IMR-90 (cell line): ENCODE measurements at regions not wholly inside any gene's neighbourhood (a gene's known extent, or its start where the extent isn't known, plus 50 kb on each side); places are given as distances from the start of the nearest gene placed in this dataset.
A peak's percentile ranks its signal among the peaks of the same experiment; 100 is the strongest.

Experiments used
- ATAC-seq: fragments of 200-7000 bp; cut with Tn5 transposase; 2 replicates; pipeline ENCODE4 v1.9.1; 2020; ENCODE audit warnings: low read depth, mild to moderate bottlenecking, moderate library complexity
- BruUV-seq: library from RNA; stranded (reverse); fragments of 400-500 nt; replicated peaks from 2 replicates; lab custom pipeline; 2021; lab: Mats Ljungman, UMichigan
- CTCF ChIA-PET: fragments of 300-600 bp; formaldehyde crosslinking; extraction: SDS; loops from one replicate; lab custom pipeline; 2021; ENCODE audit warnings: antibody characterized with exemption; lab: Yijun Ruan, JAX
- POLR2A ChIA-PET: fragments of 300-600 bp; sonication (Branson Sonifier 250); formaldehyde crosslinking; loops from one replicate; lab custom pipeline; 2022; ENCODE audit warnings: antibody characterized with exemption; ENCODE audit not compliant: unreplicated experiment; lab: Charles Lee
- DNase-seq: peaks from one replicate; pipeline ENCODE4 v3.0.0; 2013
- H2AFZ ChIP-seq: replicated peaks from 2 replicates; pipeline ENCODE3; 2013; ENCODE audit warnings: low read length, mild to moderate bottlenecking; ENCODE audit not compliant: poor library complexity
- H2AK5ac ChIP-seq: 2 replicates; pipeline ENCODE4 v1.6.1; 2013; ENCODE audit warnings: low read depth, low read length, inconsistent platforms
- H2AK9ac ChIP-seq: replicated peaks from 2 replicates; pipeline ENCODE3; 2013; ENCODE audit warnings: mild to moderate bottlenecking, low read depth, low read length, moderate library complexity; ENCODE audit not compliant: poor library complexity
- H2BK120ac ChIP-seq: 2 replicates; pipeline ENCODE4 v1.6.1; 2013; ENCODE audit warnings: low read depth, low read length, inconsistent platforms
- H2BK15ac ChIP-seq: 3 replicates; pipeline ENCODE4 v1.6.1; 2013; ENCODE audit warnings: low read depth, low read length, inconsistent platforms
- H2BK20ac ChIP-seq: 2 replicates; pipeline ENCODE4 v1.6.1; 2013; ENCODE audit warnings: low read depth, mild to moderate bottlenecking, inconsistent platforms, low read length, moderate library complexity
- H2BK5ac ChIP-seq: 2 replicates; pipeline ENCODE4 v1.6.1; 2013; ENCODE audit warnings: mild to moderate bottlenecking, low read depth, low read length, inconsistent platforms; ENCODE audit not compliant: poor library complexity, severe bottlenecking
- H3K14ac ChIP-seq: replicated peaks from 2 replicates; pipeline ENCODE4 v1.6.1; 2013; ENCODE audit warnings: low read depth, low read length, inconsistent platforms
- H3K18ac ChIP-seq: 2 replicates; pipeline ENCODE4 v1.6.1; 2013; ENCODE audit warnings: low read depth, low read length, control low read depth
- H3K23ac ChIP-seq: 2 replicates; pipeline ENCODE4 v1.6.1; 2013; ENCODE audit warnings: low read depth, low read length, inconsistent platforms
- H3K27ac ChIP-seq: 2 replicates; pipeline ENCODE4 v1.5.1; 2013; ENCODE audit warnings: mild to moderate bottlenecking, control low read depth, low read length; ENCODE audit not compliant: insufficient read depth
- H3K27me3 ChIP-seq: 2 replicates; pipeline ENCODE4 v1.6.1; 2013; ENCODE audit warnings: low read length; ENCODE audit not compliant: control insufficient read depth, insufficient read depth
- H3K36me3 ChIP-seq: 2 replicates; pipeline ENCODE4 v1.6.1; 2013; ENCODE audit warnings: low read length, mixed read lengths; ENCODE audit not compliant: control insufficient read depth, insufficient read depth
- H3K4ac ChIP-seq: 2 replicates; pipeline ENCODE4 v1.6.1; 2013; ENCODE audit warnings: low read depth, low read length, inconsistent platforms
- H3K4me1 ChIP-seq: 2 replicates; pipeline ENCODE4 v1.6.1; 2013; ENCODE audit warnings: low read length, mixed read lengths; ENCODE audit not compliant: control insufficient read depth, insufficient read depth
- H3K4me2 ChIP-seq: 2 replicates; pipeline ENCODE4 v1.6.1; 2013; ENCODE audit warnings: low read depth, mild to moderate bottlenecking, control low read depth, low read length, moderate library complexity
- H3K4me3 ChIP-seq: 2 replicates; pipeline ENCODE4 v1.5.1; 2013; ENCODE audit warnings: low read depth, mild to moderate bottlenecking, control low read depth, low read length, moderate library complexity; ENCODE audit not compliant: insufficient read depth
- H3K56ac ChIP-seq: 2 replicates; pipeline ENCODE4 v1.6.1; 2013; ENCODE audit warnings: low read length, inconsistent platforms; ENCODE audit not compliant: insufficient read depth; ENCODE audit errors: extremely low read depth
- H3K79me1 ChIP-seq, 2 experiments: 2 replicates each; pipeline ENCODE4 v1.6.1; 2013; ENCODE audit warnings: low read length in 2 of 2, inconsistent platforms in 1 of 2, low read depth in 1 of 2
- H3K9ac ChIP-seq: 2 replicates; pipeline ENCODE4 v1.6.1; 2013; ENCODE audit warnings: low read depth, low read length, control low read depth
- H3K9me1 ChIP-seq: 2 replicates; pipeline ENCODE4 v1.6.1; 2013; ENCODE audit warnings: low read length, inconsistent platforms; ENCODE audit not compliant: insufficient read depth
- H3K9me3 ChIP-seq: 2 replicates; pipeline ENCODE4 v1.6.1; 2013; ENCODE audit warnings: low read length; ENCODE audit not compliant: control insufficient read depth, insufficient read depth
- H4K20me1 ChIP-seq: 2 replicates; pipeline ENCODE4 v1.6.1; 2013; ENCODE audit warnings: low read length, inconsistent platforms; ENCODE audit not compliant: insufficient read depth
- H4K5ac ChIP-seq: 2 replicates; pipeline ENCODE4 v1.6.1; 2013; ENCODE audit warnings: mild to moderate bottlenecking, low read depth, low read length, control low read depth
- H4K8ac ChIP-seq, 2 experiments: 2 replicates each; pipeline ENCODE4 v1.6.1; 2013; ENCODE audit warnings: low read depth in 2 of 2, low read length in 2 of 2, control low read depth in 1 of 2, inconsistent platforms in 1 of 2
- H4K91ac ChIP-seq: 2 replicates; pipeline ENCODE4 v1.6.1; 2013; ENCODE audit warnings: low read depth, low read length, inconsistent platforms; ENCODE audit not compliant: insufficient read depth
- BHLHE40 ChIP-seq: fragments of 150-350 bp; IDR thresholded peaks from 2 replicates; pipeline ENCODE4 v1.6.1; 2016; ENCODE audit warnings: mild to moderate bottlenecking, low read depth, low read length
- CEBPB ChIP-seq: IDR thresholded peaks from 2 replicates; pipeline ENCODE4 v1.6.1; 2012; ENCODE audit warnings: low read depth, low read length, improper control_type of control experiment
- CHD1 ChIP-seq: IDR thresholded peaks from 2 replicates; pipeline ENCODE4 v1.6.1; 2012; ENCODE audit warnings: low read depth, low read length, improper control_type of control experiment
- CTCF ChIP-seq: conservative IDR thresholded peaks from 2 replicates; pipeline ENCODE4 v1.5.1; 2012; ENCODE audit warnings: mild to moderate bottlenecking, low read depth, low read length, improper control_type of control experiment
- ELK1 ChIP-seq: fragments of 150-350 bp; IDR thresholded peaks from 2 replicates; pipeline ENCODE4 v1.6.1; 2016; ENCODE audit warnings: low read depth, mild to moderate bottlenecking, low read length, moderate library complexity, borderline replicate concordance
- FOS ChIP-seq: fragments of 150-350 bp; IDR thresholded peaks from 2 replicates; pipeline ENCODE4 v1.6.1; 2016; ENCODE audit warnings: low read depth, low read length
- MAFK ChIP-seq: IDR thresholded peaks from 2 replicates; pipeline ENCODE4 v1.6.1; 2012; ENCODE audit warnings: low read depth, low read length, improper control_type of control experiment
- MAZ ChIP-seq: IDR thresholded peaks from 2 replicates; pipeline ENCODE4 v1.6.1; 2012; ENCODE audit warnings: low read depth, mild to moderate bottlenecking, low read length, improper control_type of control experiment, moderate library complexity, borderline replicate concordance
- MXI1 ChIP-seq: IDR thresholded peaks from 2 replicates; pipeline ENCODE4 v1.6.1; 2012; ENCODE audit warnings: low read depth, mild to moderate bottlenecking, low read length, moderate library complexity, borderline replicate concordance
- NFE2L2 ChIP-seq: fragments of 150-350 bp; IDR thresholded peaks from 2 replicates; pipeline ENCODE4 v1.6.1; 2016; ENCODE audit warnings: low read depth, mild to moderate bottlenecking, low read length
- POLR2A ChIP-seq: IDR thresholded peaks from 2 replicates; pipeline ENCODE4 v1.6.1; 2012; ENCODE audit warnings: mild to moderate bottlenecking, low read depth, low read length
- RAD21 ChIP-seq: IDR thresholded peaks from 2 replicates; pipeline ENCODE4 v1.6.1; 2012; ENCODE audit warnings: low read length, improper control_type of control experiment
- RCOR1 ChIP-seq: IDR thresholded peaks from 2 replicates; pipeline ENCODE4 v1.6.1; 2012; ENCODE audit warnings: mild to moderate bottlenecking, low read length, improper control_type of control experiment; ENCODE audit not compliant: insufficient replicate concordance
- SMC3 ChIP-seq: fragments of 150-350 bp; IDR thresholded peaks from 2 replicates; pipeline ENCODE4 v1.6.1; 2016; ENCODE audit warnings: low read depth, mild to moderate bottlenecking, antibody characterized with exemption, low read length, moderate library complexity
- USF2 ChIP-seq: fragments of 150-350 bp; IDR thresholded peaks from 2 replicates; pipeline ENCODE4 v1.6.1; 2017; ENCODE audit warnings: mild to moderate bottlenecking, antibody characterized with exemption, low read length, low read depth
- WGBS, 2 experiments: methylation state at CpG; one replicate each; pipeline versions ENCODE4 v1.1.5 to v1.1.7; 2013; ENCODE audit warnings: missing lambda C conversion rate in 2 of 2; ENCODE audit not compliant: insufficient read length in 1 of 2; ENCODE audit errors: extremely low coverage in 2 of 2; 5-methylcytosine and 5-hydroxymethylcytosine counted together
- dilution Hi-C: fragments of 300-500 bp; cut with HindIII; formaldehyde crosslinking; loops from one replicate; pipeline ENCODE4 v1.14.3; 2018; ENCODE audit warnings: low sequenced_read_pairs; ENCODE audit not compliant: unreplicated experiment
- in situ Hi-C: fragments of 300-500 bp; cut with MboI; formaldehyde crosslinking; loops from 3 replicates; pipeline ENCODE4 v1.14.3; 2019; ENCODE audit warnings: low sequenced_read_pairs, inconsistent platforms, mixed read lengths
- intact Hi-C: fragments of 100-400 bp; cut with micrococcal nuclease; formaldehyde crosslinking; loops from 2 replicates; pipeline ENCODE4 v1.10.0; 2022

- Histone ChIP-seq H3K9me1 (peaks cover 22% of the 10 kb centered on the region), H4K91ac (peak overlapping the region; percentile 58), H3K4me2 (peak overlapping the region; percentile 87), H3K4me3 (no peak overlapping the region), H4K8ac (peak overlapping the region; percentile 37 to 93), H2AFZ (peak overlapping the region; percentile 93), H3K36me3 (no peaks in the 10 kb centered on the region), H2AK5ac (peak overlapping the region; percentile 84), H2AK9ac (peak overlapping the region; percentile 21), H3K9me3 (no peaks in the 10 kb centered on the region), H3K14ac (peak overlapping the region; percentile 92), H3K18ac (peak overlapping the region; percentile 84), H2BK120ac (peak overlapping the region; percentile 96), H3K27ac (peak overlapping the region; percentile 89), H4K5ac (peak overlapping the region; percentile 86), H3K9ac (peak overlapping the region; percentile 70), H2BK20ac (peak overlapping the region; percentile 91), H3K4ac (peak overlapping the region; percentile 93), H3K27me3 (no peaks in the 10 kb centered on the region), H2BK5ac (peak overlapping the region; percentile 74), H3K56ac (peak overlapping the region; percentile 76; the same call in 1 of the 2 replicates), H2BK15ac (peak overlapping the region; percentile 60; the same call in 2 of the 3 replicates), H3K79me1 (peaks cover 24 to 79% of the 10 kb centered on the region in 2 experiments; a peak in 3 of 4 replicates), H3K4me1 (peaks cover 26% of the 10 kb centered on the region), H3K23ac (peak overlapping the region; percentile 93; the same call in 1 of the 2 replicates), H4K20me1 (no peaks in the 10 kb centered on the region; the same call in none of the 2 replicates)
- intact Hi-C loops: no loop called here
- ChIA-PET POLR2A (no interaction called here), CTCF (no interaction called here)
- peak; percentile 65 for DNase-seq
- in situ Hi-C loops: no loop called here
- WGBS, 2 experiments: 67% methylated on average over 3 of the region's 13 CpGs; no CpG with 5 or more reads in 1 of the 2 experiments
- ATAC-seq: peak; percentile 59
- dilution Hi-C loops: no loop called here
- no TSS peak for BruUV-seq
- TF ChIP-seq NFE2L2 (no peak), MXI1 (no peak), BHLHE40 (no peak), RCOR1 (no peak), RAD21 (no peak), CEBPB (no peak), ELK1 (no peak), POLR2A (no peak), FOS (no peak), SMC3 (no peak), CHD1 (no peak), CTCF (no peak), MAZ (no peak), USF2 (no peak), MAFK (no peak)
Observed at GRCh38 chr17:72515291-72516065, 394.7 kb downstream of the SOX9 start.
